ENCODE measurements at regions not wholly inside any gene's neighbourhood (a gene's known extent, or its start where the extent isn't known, plus 50 kb on each side); places are given as distances from the start of the nearest gene placed in this dataset.

DNA sequence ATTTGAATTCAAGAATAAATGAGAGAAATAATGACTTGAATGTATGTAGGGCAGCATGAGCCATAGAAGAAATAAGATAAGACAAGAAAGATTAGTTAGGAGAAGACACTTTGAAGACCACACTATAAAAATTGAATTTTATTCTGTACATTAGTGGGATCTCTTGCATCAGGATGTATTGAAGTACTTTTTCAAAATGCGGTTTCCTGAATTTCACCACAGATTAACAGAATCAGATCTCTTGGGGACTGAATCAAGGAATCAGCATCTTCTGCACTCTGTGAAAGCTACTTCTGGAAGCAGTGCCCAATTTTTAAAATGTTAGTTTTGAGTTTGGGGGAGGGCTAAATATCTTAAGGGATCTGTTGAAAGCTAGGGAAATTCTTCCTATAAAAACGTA lies 763.9 kb upstream of the GOLIM4 start:
- Histone ChIP-seq H3K27ac (ENCODE audit: low read depth, low read length) (no peak overlapping the region), H3K9ac (ENCODE audit: low read length) (no peak overlapping the region), H3K79me2 (ENCODE audit: insufficient read depth, low read length) (no peaks in the 10 kb centered on the region), H3K9me2 (replicated peaks; ENCODE audit: insufficient read depth, low read length) (no peaks in the 10 kb centered on the region), H3K36me3 (ENCODE audit: low read length) (no peaks in the 10 kb centered on the region), H3K9me3 (ENCODE audit: insufficient read depth, low read length) (no peaks in the 10 kb centered on the region), H2AFZ (ENCODE audit: low read depth, low read length, severe bottlenecking) (no peak overlapping the region), H3K4me2 (ENCODE audit: low read depth, low read length, poor library complexity, severe bottlenecking) (no peak overlapping the region), H3K4me3 (ENCODE audit: insufficient read depth, low read length, poor library complexity, severe bottlenecking) (no peak overlapping the region), H3F3A (ENCODE audit: insufficient read depth) (no peaks in the 10 kb centered on the region), H3K27me3 (ENCODE audit: low read length) (no peaks in the 10 kb centered on the region), H4K20me1 (ENCODE audit: low read depth, low read length) (no peaks in the 10 kb centered on the region)
- TF ChIP-seq EZH2phosphoT487 (conservative IDR thresholded peaks at IDR 0.05; ENCODE audit: low read length) (no peak), CTCF (IDR thresholded peaks at IDR 0.05; ENCODE audit: insufficient read depth, low read length, poor library complexity, severe bottlenecking) (no peak)

- TF ChIP-seq CTCF (IDR thresholded peaks at IDR 0.05; ENCODE audit: insufficient read depth, low read length, poor library complexity, severe bottlenecking) (no peak), EZH2phosphoT487 (conservative IDR thresholded peaks at IDR 0.05; ENCODE audit: low read length) (no peak)
- Histone ChIP-seq H3F3A (ENCODE audit: insufficient read depth) (no peaks in the 10 kb centered on the region), H3K4me3 (ENCODE audit: insufficient read depth, low read length, poor library complexity, severe bottlenecking) (no peak overlapping the region), H3K27ac (ENCODE audit: low read depth, low read length) (no peak overlapping the region), H3K27me3 (ENCODE audit: low read length) (no peaks in the 10 kb centered on the region), H3K9ac (ENCODE audit: low read length) (no peak overlapping the region), H3K9me2 (replicated peaks; ENCODE audit: insufficient read depth, low read length) (no peaks in the 10 kb centered on the region), H3K79me2 (ENCODE audit: insufficient read depth, low read length) (no peaks in the 10 kb centered on the region), H3K9me3 (ENCODE audit: insufficient read depth, low read length) (no peaks in the 10 kb centered on the region), H2AFZ (ENCODE audit: low read depth, low read length, severe bottlenecking) (no peak overlapping the region), H3K36me3 (ENCODE audit: low read length) (no peaks in the 10 kb centered on the region), H3K4me2 (ENCODE audit: low read depth, low read length, poor library complexity, severe bottlenecking) (no peak overlapping the region), H4K20me1 (ENCODE audit: low read depth, low read length) (no peaks in the 10 kb centered on the region)
These were observed 763.4 kb upstream of the GOLIM4 start for GRCh38 chr3:168859143-168859542.

DNA sequence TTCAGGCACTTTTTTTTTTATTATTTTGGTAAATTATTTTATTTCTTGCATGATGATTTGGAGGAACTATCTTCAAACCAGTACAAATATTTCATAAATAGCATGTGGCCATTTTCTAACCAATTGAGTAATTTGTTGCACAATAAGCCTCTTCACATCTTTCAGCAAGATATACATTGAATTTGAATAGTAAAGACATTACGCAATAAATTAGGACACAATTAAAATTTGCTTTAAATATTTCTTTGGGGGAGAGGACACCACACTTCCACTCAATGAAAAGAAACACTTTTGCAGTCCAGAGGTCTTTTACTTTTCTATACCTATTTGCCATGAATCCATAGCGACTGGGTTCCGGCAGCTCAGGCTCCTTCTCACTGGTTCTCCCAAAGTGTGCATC lies 762.6 kb upstream of the GOLIM4 start:
- H3K27ac ChIP-seq (ENCODE audit: low read depth, low read length), result no peak overlapping the region
- H3K9me2 ChIP-seq (replicated peaks; ENCODE audit: insufficient read depth, low read length), result no peaks in the 10 kb centered on the region
- no peaks in the 10 kb centered on the region for H4K20me1 ChIP-seq (ENCODE audit: low read depth, low read length)
- H3K9ac ChIP-seq (ENCODE audit: low read length), result no peak overlapping the region
- H3F3A ChIP-seq (ENCODE audit: insufficient read depth), result no peaks in the 10 kb centered on the region
- H3K27me3 ChIP-seq (ENCODE audit: low read length), result no peaks in the 10 kb centered on the region
- no peaks in the 10 kb centered on the region for H3K9me3 ChIP-seq (ENCODE audit: insufficient read depth, low read length)
- H3K4me3 ChIP-seq (ENCODE audit: insufficient read depth, low read length, poor library complexity, severe bottlenecking), result no peak overlapping the region
- TF ChIP-seq CTCF (IDR thresholded peaks at IDR 0.05; ENCODE audit: insufficient read depth, low read length, poor library complexity, severe bottlenecking) (no peak), EZH2phosphoT487 (conservative IDR thresholded peaks at IDR 0.05; ENCODE audit: low read length) (no peak)
- H3K4me2 ChIP-seq (ENCODE audit: low read depth, low read length, poor library complexity, severe bottlenecking), result no peak overlapping the region
- no peak overlapping the region for H2AFZ ChIP-seq (ENCODE audit: low read depth, low read length, severe bottlenecking)
- H3K36me3 ChIP-seq (ENCODE audit: low read length), result no peaks in the 10 kb centered on the region
- no peaks in the 10 kb centered on the region for H3K79me2 ChIP-seq (ENCODE audit: insufficient read depth, low read length)

DNA sequence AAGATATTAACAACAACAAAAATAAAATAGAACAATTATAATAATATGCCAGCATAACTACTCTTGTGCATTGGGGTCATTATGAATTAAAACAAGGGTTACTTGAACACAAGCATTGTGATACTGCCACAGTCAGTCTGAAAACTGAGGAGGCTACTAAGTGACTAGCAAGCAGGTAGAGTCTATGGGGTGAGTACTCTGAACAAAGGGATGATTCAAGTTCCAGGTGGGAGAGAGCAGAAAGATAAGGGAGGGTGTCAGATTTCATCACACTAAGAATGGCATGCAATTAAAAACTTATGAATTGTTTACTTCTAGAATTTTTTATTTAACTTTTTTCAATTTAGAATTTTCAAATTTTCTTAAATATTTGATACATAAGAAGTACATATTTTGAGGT lies 754.4 kb upstream of the GOLIM4 start:
- no peak overlapping the region for H3K4me3 ChIP-seq (ENCODE audit: insufficient read depth, low read length, poor library complexity, severe bottlenecking)
- H3K9ac ChIP-seq (ENCODE audit: low read length), result no peak overlapping the region
- no peaks in the 10 kb centered on the region for H3K27me3 ChIP-seq (ENCODE audit: low read length)
- TF ChIP-seq CTCF (IDR thresholded peaks at IDR 0.05; ENCODE audit: insufficient read depth, low read length, poor library complexity, severe bottlenecking) (no peak), EZH2phosphoT487 (conservative IDR thresholded peaks at IDR 0.05; ENCODE audit: low read length) (no peak)
- no peak overlapping the region for H3K27ac ChIP-seq (ENCODE audit: low read depth, low read length)
- no peaks in the 10 kb centered on the region for H3K79me2 ChIP-seq (ENCODE audit: insufficient read depth, low read length)
- H3F3A ChIP-seq (ENCODE audit: insufficient read depth), result no peaks in the 10 kb centered on the region
- H4K20me1 ChIP-seq (ENCODE audit: low read depth, low read length), result no peaks in the 10 kb centered on the region
- H3K4me2 ChIP-seq (ENCODE audit: low read depth, low read length, poor library complexity, severe bottlenecking), result no peak overlapping the region
- no peaks in the 10 kb centered on the region for H3K9me2 ChIP-seq (replicated peaks; ENCODE audit: insufficient read depth, low read length)
- no peaks in the 10 kb centered on the region for H3K9me3 ChIP-seq (ENCODE audit: insufficient read depth, low read length)
- no peaks in the 10 kb centered on the region for H3K36me3 ChIP-seq (ENCODE audit: low read length)
- H2AFZ ChIP-seq (ENCODE audit: low read depth, low read length, severe bottlenecking), result no peak overlapping the region
